GM19463 (cell line): ENCODE measurements at regions not wholly inside any gene's neighbourhood (a gene's known extent, or its start where the extent isn't known, plus 50 kb on each side); places are given as distances from the start of the nearest gene placed in this dataset.

Experiments
- ATAC-seq: cut with Tn5 transposase; IDR thresholded peaks from one replicate; pipeline ENCODE4 v1.9.1; 2021; ENCODE audit warnings: mild to moderate bottlenecking, moderate library complexity; ENCODE audit not compliant: unreplicated experiment

- ATAC-seq, result no peak
Observed at GRCh38 chr12:126773012-126773411, 1494.0 kb upstream of the TMEM132C start.

- ATAC-seq, result no peak
Observed at GRCh38 chr12:126773491-126773890, 1493.5 kb upstream of the TMEM132C start.

- no peak for ATAC-seq
Observed at GRCh38 chr12:126776026-126776655, 1490.8 kb upstream of the TMEM132C start.

GRCh38 chr12:126780343-126780742 is 1486.6 kb upstream of the TMEM132C start:
- ATAC-seq, result no peak

- ATAC-seq, result no peak
Observed at GRCh38 chr12:126781593-126781992, 1485.4 kb upstream of the TMEM132C start.

GRCh38 chr12:126782083-126782482 is 1484.9 kb upstream of the TMEM132C start:
- ATAC-seq, result no peak

GRCh38 chr12:126784328-126784921 is 1482.5 kb upstream of the TMEM132C start:
- no peak for ATAC-seq

GRCh38 chr12:126789963-126790362 is 1477.0 kb upstream of the TMEM132C start:
- no peak for ATAC-seq

- ATAC-seq, result no peak
Observed at GRCh38 chr12:126791122-126791521, 1475.8 kb upstream of the TMEM132C start.

GRCh38 chr12:126792411-126792810 is 1474.6 kb upstream of the TMEM132C start:
- ATAC-seq, result no peak

- no peak for ATAC-seq
Observed at GRCh38 chr12:126797525-126797924, 1469.4 kb upstream of the TMEM132C start.

- no peak for ATAC-seq
Observed at GRCh38 chr12:126798449-126798848, 1468.5 kb upstream of the TMEM132C start.

- ATAC-seq, result no peak
Observed at GRCh38 chr12:126807312-126807865, 1459.6 kb upstream of the TMEM132C start.

GRCh38 chr12:126811391-126811790 is 1455.6 kb upstream of the TMEM132C start:
- ATAC-seq, result no peak

- ATAC-seq, result no peak
Observed at GRCh38 chr12:126819554-126819953, 1447.4 kb upstream of the TMEM132C start.

- no peak for ATAC-seq
Observed at GRCh38 chr12:126830778-126831680, 1435.9 kb upstream of the TMEM132C start.

GRCh38 chr12:126837697-126838096 is 1429.3 kb upstream of the TMEM132C start:
- ATAC-seq, result no peak

- ATAC-seq, result no peak
Observed at GRCh38 chr12:126843915-126844669, 1422.9 kb upstream of the TMEM132C start.

GRCh38 chr12:126847005-126847629 is 1419.9 kb upstream of the TMEM132C start:
- no peak for ATAC-seq

GRCh38 chr12:126855768-126856167 is 1411.2 kb upstream of the TMEM132C start:
- ATAC-seq, result no peak
